ENCODE measurements at regions not wholly inside any gene's neighbourhood (a gene's known extent, or its start where the extent isn't known, plus 50 kb on each side); places are given as distances from the start of the nearest gene placed in this dataset.

GRCh38 chr1:2935751-2936390 is 85.4 kb upstream of the ACTRT2 start:
- BruUV-seq (replicated peaks), result no TSS peak
- no peak for DNase-seq (ENCODE audit: low spot score)
- Histone ChIP-seq H3K4me2 (ENCODE audit: low read length) (no peak overlapping the region), H3K4me1 (ENCODE audit: insufficient read depth, low read length, poor library complexity, severe bottlenecking) (no peaks in the 10 kb centered on the region), H3K4me3 (ENCODE audit: low read depth, low read length, poor library complexity, severe bottlenecking) (no peak overlapping the region), H3K27ac (ENCODE audit: low read depth, low read length, poor library complexity, severe bottlenecking) (no peak overlapping the region), H3K9me2 (ENCODE audit: insufficient read depth, low read length) (no peaks in the 10 kb centered on the region), H3K36me3 (ENCODE audit: insufficient read depth, low read length) (no peaks in the 10 kb centered on the region), H2AFZ (ENCODE audit: low read length) (no peak overlapping the region), H3K79me2 (ENCODE audit: insufficient read depth, low read depth, low read length) (no peaks in the 10 kb centered on the region), H4K20me1 (ENCODE audit: insufficient read depth, low read length) (no peaks in the 10 kb centered on the region), H3K9me3 (ENCODE audit: low read length) (no peaks in the 10 kb centered on the region)
- ChIA-PET POLR2A (no interaction called here), CTCF (ENCODE audit: unreplicated experiment) (no interaction called here)
- intact Hi-C loops (cut with micrococcal nuclease; ENCODE audit: unreplicated experiment), result no loop called here
- no peak for TF ChIP-seq EZH2phosphoT487 (IDR thresholded peaks at IDR 0.05; ENCODE audit: borderline replicate concordance, low read depth, low read length)
- TF ChIP-seq CTCF (conservative IDR thresholded peaks at IDR 0.05; ENCODE audit: low read length), result no peak

- H3K27ac ChIP-seq (ENCODE audit: low read depth, low read length, poor library complexity, severe bottlenecking), result no peak overlapping the region
- intact Hi-C loops (cut with micrococcal nuclease; ENCODE audit: unreplicated experiment), result no loop called here
- no peak overlapping the region for H3K4me2 ChIP-seq (ENCODE audit: low read length)
- no peaks in the 10 kb centered on the region for H3K9me3 ChIP-seq (ENCODE audit: low read length)
- no TSS peak for BruUV-seq (replicated peaks)
- ChIA-PET CTCF (ENCODE audit: unreplicated experiment) (no interaction called here), POLR2A (no interaction called here)
- H3K79me2 ChIP-seq (ENCODE audit: insufficient read depth, low read depth, low read length), result no peaks in the 10 kb centered on the region
- H3K36me3 ChIP-seq (ENCODE audit: insufficient read depth, low read length), result no peaks in the 10 kb centered on the region
- no peak overlapping the region for H2AFZ ChIP-seq (ENCODE audit: low read length)
- no peak overlapping the region for H3K4me3 ChIP-seq (ENCODE audit: low read depth, low read length, poor library complexity, severe bottlenecking)
- DNase-seq (ENCODE audit: low spot score), result no peak
- no peaks in the 10 kb centered on the region for H3K4me1 ChIP-seq (ENCODE audit: insufficient read depth, low read length, poor library complexity, severe bottlenecking)
- H3K9me2 ChIP-seq (ENCODE audit: insufficient read depth, low read length), result no peaks in the 10 kb centered on the region
- no peak for TF ChIP-seq CTCF (conservative IDR thresholded peaks at IDR 0.05; ENCODE audit: low read length)
- TF ChIP-seq EZH2phosphoT487 (IDR thresholded peaks at IDR 0.05; ENCODE audit: borderline replicate concordance, low read depth, low read length), result no peak
- no peaks in the 10 kb centered on the region for H4K20me1 ChIP-seq (ENCODE audit: insufficient read depth, low read length)
Measured at GRCh38 chr1:2936559-2937515, 84.4 kb upstream of the ACTRT2 start.

GRCh38 chr1:2937805-2938204 is 83.5 kb upstream of the ACTRT2 start:
- H3K4me2 ChIP-seq (ENCODE audit: low read length), result no peak overlapping the region
- no peaks in the 10 kb centered on the region for H4K20me1 ChIP-seq (ENCODE audit: insufficient read depth, low read length)
- no peaks in the 10 kb centered on the region for H3K9me3 ChIP-seq (ENCODE audit: low read length)
- intact Hi-C loops (cut with micrococcal nuclease; ENCODE audit: unreplicated experiment), result no loop called here
- H3K27ac ChIP-seq (ENCODE audit: low read depth, low read length, poor library complexity, severe bottlenecking), result no peak overlapping the region
- POLR2A ChIA-PET, result no interaction called here
- DNase-seq (ENCODE audit: low spot score), result no peak
- H3K36me3 ChIP-seq (ENCODE audit: insufficient read depth, low read length), result no peaks in the 10 kb centered on the region
- no peak overlapping the region for H3K4me3 ChIP-seq (ENCODE audit: low read depth, low read length, poor library complexity, severe bottlenecking)
- CTCF ChIA-PET (ENCODE audit: unreplicated experiment), result no interaction called here
- no peak overlapping the region for H2AFZ ChIP-seq (ENCODE audit: low read length)
- H3K79me2 ChIP-seq (ENCODE audit: insufficient read depth, low read depth, low read length), result no peaks in the 10 kb centered on the region
- no peaks in the 10 kb centered on the region for H3K9me2 ChIP-seq (ENCODE audit: insufficient read depth, low read length)
- BruUV-seq (replicated peaks), result no TSS peak
- no peak for TF ChIP-seq CTCF (conservative IDR thresholded peaks at IDR 0.05; ENCODE audit: low read length)
- TF ChIP-seq EZH2phosphoT487 (IDR thresholded peaks at IDR 0.05; ENCODE audit: borderline replicate concordance, low read depth, low read length), result no peak
- H3K4me1 ChIP-seq (ENCODE audit: insufficient read depth, low read length, poor library complexity, severe bottlenecking), result no peaks in the 10 kb centered on the region
